GM18520 (cell line): ENCODE measurements at regions not wholly inside any gene's neighbourhood (a gene's known extent, or its start where the extent isn't known, plus 50 kb on each side); places are given as distances from the start of the nearest gene placed in this dataset.
"Not testable (repeated sequence)": the region's sequence is repeated elsewhere in the genome, so short reads cannot be mapped to it uniquely, and the experiment has no call there.

Source experiments
- ATAC-seq: cut with Tn5 transposase; IDR thresholded peaks from one replicate; pipeline ENCODE4 v1.9.1; 2021; ENCODE audit not compliant: unreplicated experiment

DNA sequence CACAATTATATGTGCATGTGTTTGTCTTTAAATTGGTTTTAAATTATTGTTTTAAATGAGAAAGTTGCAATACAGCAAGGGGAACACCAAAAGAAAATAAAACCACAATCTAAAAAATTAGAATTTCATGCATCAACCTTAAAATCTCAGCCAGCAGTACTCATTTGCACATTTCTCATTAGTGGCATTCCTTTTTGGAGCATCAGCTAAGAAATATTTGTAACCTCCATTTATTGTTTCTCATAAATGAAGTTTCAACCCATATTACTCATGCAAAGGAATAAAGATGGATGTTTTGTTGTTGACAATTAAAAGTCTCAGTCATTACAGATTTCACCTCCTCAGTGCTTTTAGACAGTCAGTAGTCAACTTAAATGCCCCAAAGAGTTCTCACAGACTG is 160.1 kb downstream of the TBX15 start:
- ATAC-seq: no peak

DNA sequence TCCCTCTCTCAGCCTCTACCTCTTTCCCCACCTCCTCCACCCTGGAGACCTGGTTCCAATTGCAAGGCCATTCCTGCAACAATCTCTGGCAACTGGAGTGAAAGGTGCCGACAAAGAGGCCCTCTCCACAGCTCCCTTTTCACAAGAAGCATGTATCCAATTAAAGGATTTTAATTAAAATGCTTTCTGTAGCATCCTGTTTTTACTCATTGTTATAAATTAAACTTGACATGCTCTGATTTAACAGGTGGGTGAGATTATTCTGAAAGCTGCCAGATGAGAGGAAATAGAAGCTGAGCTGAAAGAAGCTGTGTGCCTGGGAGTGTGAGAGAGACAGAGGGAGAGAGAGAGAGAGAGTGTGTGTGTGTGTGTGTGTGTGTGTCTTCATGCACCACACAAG is 160.5 kb downstream of the TBX15 start:
- no peak for ATAC-seq

DNA sequence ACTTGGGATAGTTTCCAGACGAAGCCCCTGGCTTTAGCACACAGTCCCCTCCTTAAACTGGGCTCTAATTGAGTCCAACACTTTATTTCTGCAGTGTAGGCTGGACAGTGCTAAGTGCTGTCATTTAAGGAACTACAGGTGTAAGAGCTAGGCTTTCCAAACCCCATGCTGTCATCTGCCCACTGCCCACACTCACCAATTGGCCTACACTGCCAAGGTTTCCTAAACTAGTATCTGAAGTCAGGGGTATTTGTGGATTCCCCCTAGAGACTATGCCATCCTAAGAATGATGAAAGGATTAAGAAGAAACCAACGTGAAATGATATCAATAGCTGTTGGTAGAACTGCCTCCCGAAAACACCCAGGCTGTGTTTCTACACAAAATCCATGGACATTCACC is 160.9 kb downstream of the TBX15 start:
- no peak for ATAC-seq

DNA sequence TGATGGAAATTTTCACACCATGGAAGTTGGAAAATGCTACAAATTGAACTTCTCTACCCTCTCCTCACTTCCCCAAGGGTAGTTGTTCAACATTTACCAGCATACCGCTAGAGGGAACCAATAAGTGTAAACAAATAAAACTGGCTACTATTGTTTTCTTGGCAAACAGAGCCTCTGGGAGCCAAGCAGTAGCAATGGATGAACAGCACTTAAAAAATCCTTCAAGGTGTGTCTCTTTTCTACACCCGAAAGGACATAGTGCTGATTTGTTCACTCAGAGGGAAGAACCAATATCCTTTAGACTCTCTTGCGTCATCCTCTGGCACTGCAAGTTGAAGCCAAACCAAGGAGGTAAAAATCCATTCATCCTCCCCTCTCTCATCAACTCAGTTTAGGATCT is 161.5 kb downstream of the TBX15 start:
- ATAC-seq: no peak

DNA sequence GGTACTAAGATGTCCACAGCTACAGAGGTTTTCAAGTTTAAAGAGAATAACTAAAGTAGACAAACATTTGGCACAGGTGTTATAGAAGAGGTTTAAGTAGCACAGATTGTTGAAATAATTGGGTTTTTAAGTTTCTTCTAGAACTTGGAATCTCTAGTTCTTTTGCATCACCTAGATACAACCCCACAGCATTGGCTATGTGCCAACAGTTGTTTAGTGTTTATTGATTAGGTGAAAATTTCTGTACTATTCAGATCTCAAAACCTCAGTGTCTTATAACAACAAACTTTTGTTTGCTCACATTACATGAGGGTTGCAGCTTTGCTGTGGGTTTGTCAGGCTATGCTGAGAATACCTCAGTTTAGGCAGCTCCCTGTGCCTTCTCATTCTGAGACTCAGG is 162.5 kb downstream of the TBX15 start:
- no peak for ATAC-seq

DNA sequence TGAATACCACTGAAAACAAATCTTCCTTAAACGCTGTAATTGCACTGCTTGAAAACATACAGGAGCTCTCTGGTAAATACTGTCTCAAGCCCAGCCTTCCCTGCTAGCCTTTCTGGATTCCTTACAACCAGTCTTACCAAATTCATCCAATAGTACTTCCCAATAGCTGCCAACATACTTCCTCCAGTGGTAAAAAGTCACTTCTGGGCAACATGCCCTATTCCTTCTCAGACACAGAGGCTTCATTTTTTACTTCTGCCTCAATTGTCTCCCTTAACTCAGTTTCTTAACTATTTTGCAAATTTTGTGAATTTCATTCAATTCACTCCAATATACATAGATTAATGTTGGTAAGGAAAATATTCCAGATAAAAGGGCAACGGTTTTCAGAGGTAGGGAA is 166.3 kb downstream of the TBX15 start:
- no peak for ATAC-seq

DNA sequence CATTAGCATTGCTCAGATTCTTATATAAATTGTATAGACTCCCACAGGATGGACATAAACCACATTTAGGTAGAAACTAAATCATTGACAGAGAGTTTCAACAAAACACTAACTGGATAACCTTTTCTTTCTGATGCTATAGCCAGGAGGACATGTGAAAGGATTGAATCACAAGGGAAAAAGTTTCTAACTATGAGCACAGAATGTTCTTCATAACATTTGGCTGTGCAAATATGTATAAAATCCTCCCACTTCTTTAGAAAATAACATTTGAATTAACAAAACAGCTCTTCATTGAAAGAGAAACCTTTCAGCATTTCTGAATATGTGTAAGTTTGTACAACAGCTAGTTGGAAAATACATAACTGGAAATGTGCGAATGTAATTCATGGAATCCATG is 167.3 kb downstream of the TBX15 start:
- ATAC-seq: no peak

DNA sequence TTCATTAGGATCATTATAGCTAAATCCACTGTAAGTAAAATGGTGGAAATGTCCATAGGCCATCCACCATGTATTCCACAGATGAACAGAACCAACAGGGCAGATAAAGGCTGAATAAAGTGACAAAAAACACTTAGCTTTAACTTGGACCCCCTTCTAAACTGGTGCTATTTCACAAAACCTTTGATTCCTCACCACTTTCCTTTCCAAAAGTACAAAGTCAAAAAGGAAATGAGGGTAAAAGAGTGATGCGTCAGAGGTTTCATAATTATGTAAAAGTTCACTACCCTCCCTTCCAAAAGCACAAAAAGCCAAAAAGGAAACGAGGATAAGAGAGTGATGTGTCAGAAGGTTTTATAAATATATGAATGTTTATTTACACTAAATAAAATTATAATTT is 172.2 kb downstream of the TBX15 start:
- no peak for ATAC-seq

DNA sequence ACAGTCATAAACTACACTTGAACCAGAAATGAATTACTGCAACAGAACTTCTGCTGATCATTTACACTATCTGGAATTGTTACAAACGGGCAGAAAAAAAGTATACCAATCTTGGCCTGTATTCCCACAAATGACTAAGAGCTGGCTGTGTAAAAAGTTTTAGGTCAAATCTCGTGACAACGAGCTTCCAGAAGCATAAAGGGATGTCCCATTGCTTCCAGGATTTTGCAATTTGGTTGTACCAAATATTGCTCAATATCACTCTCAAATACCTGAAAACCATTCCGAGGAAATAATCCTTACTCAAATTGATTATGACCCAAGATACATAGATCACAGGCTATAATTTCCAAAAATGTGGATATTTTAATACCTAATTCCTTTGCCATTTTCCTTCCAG is 175.6 kb downstream of the TBX15 start:
- no peak for ATAC-seq

DNA sequence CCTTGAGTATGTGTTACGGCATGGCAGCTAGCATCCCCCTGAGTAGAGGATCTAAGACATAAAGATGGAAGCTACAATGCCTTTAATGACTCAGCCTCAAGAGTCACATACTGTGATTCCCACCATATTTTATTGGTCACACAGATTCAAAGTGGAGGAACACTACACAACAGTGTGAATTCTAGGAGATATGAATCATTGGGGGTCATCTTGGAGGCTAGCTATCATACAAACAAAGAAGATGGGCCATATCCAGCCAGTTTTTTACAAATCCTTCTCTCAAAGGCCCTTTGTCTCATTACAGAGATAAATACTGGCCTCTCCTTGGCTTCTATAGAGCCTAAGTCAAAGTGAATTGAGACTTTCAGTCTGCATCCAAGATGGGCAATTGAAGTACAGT is 177.0 kb downstream of the TBX15 start:
- ATAC-seq: no peak

DNA sequence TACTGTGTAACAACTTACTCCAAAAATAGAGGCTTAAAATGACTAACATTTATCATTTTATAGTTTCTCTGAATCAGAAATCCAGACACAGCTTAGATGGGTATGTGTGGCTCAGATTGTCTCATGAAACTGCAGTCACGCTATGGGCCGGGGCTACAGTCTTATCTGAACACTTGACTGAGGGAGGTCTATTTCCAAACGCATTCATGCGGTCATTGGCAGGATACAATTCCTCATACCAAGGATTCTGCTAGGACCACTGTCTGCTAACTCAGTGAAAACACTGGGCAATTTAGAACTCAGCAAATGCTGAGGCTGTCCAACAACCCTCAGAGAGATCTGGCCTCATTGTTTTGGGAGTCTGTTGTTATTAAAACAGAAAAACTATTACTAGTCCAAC is 178.6 kb downstream of the TBX15 start:
- no peak for ATAC-seq

DNA sequence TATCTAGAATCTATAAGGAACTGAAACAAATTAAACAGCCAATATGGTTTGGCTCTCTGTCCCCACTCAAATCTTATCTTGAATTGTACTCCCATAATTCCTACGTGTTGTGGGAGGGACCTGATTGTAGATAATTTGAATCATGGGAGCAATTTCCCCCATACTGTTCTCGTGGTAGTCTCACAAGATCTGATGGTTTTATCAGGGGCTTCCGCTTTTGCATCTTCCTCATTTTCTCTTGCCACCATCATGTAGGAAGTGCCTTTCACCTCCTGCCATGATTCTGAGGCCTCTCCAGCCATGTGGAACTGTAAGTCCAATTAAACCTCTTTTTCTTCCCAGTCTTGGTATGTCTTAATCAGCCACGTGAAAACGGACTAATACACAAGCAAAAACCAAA is 185.0 kb downstream of the TBX15 start:
- ATAC-seq: not testable (repeated sequence)

DNA sequence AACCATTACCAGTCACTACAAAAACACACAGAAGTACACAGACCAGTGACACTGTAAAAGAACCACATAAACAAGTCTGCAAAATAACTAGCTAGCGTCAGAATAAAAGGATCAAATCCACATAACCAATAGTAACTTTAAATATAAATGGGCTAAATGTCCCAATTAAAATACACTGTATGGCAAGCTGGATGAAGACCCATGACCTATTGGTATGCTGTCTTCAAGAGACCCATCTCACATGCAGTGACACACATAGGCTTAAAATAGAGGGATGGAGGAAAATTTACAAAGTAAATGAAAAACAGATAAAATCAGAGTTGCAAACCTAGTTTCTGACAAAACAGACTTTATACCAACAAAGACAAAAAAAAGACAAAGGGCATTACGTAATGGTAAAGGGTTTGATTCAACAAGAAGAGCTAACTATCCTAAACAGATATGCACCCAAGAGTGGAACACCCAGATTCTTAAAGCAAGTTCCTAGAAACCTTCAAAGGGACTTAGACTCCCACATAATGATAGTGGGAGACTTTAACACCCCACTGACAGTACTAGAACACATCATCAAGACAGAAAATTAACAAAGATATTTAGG is 196.9 kb downstream of the TBX15 start:
- no peak for ATAC-seq

DNA sequence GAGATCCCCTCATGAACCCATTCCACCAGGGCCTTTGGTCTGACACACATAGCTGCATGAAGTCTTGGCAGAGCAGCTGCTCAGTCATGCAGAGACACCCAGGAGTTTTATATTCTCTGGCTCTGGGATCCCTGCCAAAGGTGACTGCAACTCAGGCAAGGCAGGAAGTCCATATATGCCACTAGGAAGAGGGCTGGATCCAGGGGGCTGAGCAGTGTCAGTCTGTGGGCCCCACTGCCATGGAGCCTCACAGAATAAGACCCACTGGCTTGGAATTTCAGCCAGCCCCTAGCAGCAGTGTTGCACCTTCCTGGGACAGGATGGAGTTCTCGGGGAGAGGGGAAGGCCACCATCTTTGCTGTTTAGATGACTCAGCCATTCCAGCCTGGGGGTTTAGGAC is 199.7 kb downstream of the TBX15 start:
- ATAC-seq: no peak

DNA sequence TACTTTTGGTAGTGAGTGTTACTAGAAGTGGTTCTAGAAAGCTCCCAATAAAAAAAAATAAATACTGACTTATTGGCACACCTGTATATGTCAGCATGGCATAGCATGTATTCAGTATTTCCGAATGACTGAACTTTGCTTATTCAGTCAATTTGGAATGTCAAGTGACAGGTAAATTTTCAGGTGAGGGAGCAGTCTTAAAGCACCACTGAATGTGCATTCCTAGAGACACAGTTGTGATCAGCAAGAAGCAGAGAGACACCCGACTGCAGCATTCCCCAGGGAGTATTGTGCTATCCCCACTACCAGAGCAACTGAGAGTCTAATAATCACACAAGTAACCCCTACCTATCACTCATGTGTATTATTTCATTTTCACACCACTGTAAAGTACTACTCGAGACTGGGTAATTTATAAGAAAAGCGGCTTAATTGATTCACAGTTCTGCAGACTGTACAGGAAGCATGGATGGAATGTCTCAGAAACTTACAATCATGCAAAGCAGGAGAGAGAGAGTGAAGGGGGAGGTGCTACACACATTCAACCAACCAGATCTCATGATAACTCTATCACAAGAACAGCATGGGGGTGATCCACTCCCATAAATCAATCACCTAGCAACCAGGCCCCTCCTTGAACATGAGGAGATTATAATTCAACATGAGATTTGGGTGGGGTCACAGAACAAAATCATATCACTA is 201.5 kb downstream of the TBX15 start:
- ATAC-seq: no peak

DNA sequence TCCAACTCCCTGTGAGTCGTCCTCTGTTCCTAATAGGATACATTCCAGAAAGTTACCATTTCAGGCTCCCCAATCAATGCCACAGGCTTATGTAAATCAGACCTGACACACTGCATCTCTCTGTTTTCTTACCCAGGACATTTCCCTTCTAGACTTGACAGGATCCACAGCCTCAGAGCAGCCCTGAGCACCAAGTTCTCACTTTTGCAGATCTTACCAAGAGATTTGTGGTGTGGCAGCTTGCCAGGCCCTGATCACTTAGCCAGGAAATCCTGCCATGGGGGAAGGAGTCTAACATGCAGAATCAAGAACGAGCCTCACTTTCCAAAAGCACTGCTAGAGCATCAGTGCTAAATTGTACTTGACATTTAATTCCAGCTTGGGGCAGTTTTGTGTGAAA is 202.9 kb downstream of the TBX15 start:
- no peak for ATAC-seq

DNA sequence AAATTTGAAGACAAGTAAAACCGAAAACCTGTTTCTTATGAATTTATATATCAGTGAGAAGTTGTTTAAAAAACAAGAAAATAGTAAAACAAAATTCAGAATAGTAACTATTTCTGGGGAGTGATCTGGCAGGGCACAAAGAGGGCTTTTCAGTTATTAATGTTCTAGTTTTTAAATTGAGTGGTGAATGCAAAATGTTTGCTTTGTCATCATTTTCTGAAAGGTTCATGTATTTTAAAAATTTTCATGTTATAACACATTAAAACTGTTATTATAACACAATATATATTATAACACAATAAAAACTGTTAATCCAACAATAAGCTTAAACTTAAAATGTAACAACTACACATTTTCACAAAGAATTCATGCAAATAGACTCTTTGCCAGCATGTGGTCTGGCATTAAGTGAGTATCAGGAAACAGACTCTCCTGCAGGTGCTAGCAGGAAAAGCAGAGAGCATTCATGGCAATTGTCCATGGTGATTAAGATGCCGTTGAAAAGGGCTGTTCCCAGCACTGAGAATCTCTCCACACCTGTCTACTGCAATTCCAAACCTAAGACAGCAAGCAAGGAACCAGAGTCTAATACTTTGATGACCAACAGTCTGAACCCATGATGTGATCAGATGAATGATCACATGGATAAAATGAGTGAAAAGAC is 204.9 kb downstream of the TBX15 start:
- ATAC-seq: no peak

DNA sequence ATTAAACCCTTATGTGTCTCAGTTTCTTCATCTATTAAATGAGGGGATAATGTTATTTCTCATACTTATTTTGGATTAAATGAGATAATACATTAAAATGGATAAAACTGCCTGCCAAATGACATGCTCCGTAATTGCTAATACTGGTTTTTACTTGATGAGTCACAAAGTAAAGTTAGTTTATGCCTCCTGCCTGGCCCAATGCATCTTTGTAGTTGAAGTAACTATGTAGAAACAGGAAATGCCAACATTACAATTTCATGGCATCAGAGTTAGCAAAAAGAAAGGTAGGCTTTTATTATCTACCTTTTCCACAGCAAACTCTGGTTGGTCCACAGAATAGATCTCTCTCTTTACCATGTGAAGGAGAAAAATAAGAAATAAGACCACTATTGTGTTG is 214.5 kb downstream of the TBX15 start:
- ATAC-seq: no peak

DNA sequence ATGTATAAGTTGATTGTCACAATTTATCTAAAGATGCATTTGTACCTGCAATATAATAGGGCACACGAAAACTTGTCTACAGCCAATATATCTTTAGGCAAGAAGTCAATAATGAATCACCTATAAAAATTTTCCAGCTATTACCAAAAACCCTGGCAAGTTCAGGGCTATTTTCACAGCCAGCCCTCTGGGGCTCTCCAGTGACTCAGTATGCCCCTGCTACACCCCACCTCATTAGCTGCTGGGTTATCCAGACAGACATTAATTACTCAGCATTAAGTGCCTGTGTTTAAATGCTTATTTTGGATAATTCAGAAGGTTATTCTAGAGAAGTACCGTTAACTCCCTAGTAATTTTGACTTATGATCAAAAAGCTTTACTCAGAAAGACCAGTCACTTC is 220.2 kb downstream of the TBX15 start:
- ATAC-seq: no peak

DNA sequence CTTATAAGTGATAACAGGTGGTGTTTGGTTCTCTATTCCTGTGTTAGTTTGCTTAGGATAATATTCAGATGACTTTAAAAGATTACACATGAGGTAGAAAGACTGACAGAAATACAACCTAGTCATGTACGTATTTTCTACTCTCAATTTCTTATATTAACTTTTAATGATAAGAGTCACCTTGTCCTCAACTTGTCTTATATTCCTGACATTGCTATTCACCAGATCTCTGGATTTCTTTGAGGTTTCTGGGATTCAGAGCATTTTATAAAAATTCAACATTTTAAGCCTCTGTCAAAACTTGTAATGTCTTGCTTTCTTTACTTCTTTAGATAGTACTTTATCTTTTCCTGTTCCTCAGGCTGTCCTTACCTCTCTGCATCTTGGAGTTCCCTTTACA is 234.2 kb downstream of the TBX15 start:
- no peak for ATAC-seq

DNA sequence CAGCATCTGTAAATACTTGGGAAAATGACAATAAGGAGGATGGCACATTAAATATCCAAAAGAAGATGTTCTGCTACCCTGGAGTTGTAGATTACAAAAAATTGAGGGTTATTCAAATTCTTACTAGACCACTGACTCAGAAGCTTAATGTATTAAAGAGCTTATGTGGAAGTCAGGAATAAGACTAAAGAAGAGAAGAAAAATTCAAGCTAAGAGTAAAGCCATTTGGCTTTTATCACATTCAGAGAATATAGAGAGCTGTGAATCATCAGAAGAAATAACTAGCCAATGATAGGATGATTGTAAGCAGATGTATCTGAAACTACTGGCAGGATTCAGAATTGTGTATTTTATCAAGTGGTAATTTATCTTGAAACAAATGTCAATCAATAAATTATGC is 237.0 kb downstream of the TBX15 start:
- no peak for ATAC-seq

DNA sequence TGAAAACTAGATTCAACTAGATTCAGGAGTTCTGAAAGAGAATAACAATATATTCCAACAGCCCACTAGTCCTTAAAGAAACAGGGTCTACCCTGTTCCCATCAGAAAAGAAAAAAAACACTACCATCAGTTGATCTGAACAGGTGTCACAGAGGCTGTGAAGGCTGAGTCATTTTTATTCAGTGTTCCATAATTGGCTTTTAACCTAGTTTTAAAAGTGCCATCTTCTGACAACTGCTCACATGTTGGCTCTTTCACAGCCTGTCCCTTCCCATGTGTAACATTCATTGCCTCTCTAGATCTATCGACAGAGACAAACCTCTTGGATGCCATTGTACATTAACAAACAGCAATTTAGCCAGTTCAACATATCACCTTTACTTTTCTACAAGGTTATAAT is 243.7 kb downstream of the TBX15 start:
- no peak for ATAC-seq

DNA sequence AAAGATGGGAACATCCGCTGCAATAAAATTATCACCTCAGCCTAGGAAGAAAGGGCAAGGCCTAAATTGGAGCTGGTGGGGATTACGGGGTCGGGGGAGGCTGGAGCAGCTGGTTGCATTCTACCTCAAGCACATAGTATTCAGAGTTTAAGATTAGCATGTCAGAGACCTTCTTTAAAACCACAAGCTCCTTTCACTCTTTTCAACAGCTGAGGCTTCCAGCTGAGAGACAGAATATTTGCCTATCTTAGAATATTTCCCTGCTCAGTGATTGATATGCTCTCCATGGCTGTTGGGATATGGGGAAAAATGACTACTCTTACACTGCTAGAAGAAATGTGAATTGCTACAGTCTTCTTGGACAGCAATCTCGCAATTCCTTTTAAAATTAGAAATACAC is 248.6 kb downstream of the TBX15 start:
- no peak for ATAC-seq
